ENCODE measurements at regions not wholly inside any gene's neighbourhood (a gene's known extent, or its start where the extent isn't known, plus 50 kb on each side); places are given as distances from the start of the nearest gene placed in this dataset.

DNA sequence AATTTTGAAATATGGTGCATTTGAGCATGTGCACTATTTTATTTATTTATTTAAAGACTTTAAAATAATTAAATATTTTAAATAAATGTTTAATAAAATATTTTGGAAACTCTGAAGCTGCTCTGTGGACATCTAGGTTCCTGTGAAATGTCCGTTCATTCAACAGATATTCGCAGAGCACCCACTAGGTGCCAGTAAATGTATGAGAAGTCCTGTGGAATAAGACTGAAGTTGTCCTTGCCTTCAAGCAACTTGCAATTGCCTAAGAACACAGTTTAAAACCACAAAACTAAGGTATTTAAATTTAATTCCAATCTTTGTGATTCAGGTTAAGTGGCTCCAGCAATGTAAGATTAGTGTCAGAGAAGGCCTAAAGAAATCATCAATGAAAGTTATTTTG is 306.7 kb downstream of the GBA3 start:
- H3K9me3 Mint-ChIP-seq (ENCODE audit: low read depth), result no peaks in the 10 kb centered on the region
- no peak for DNase-seq (ENCODE audit: low spot score, unreplicated experiment)
- H3K27me3 Mint-ChIP-seq, result no peaks in the 10 kb centered on the region
- no peaks in the 10 kb centered on the region for H3K36me3 Mint-ChIP-seq (ENCODE audit: insufficient read depth)
- TF ChIP-seq, protein P1, sequence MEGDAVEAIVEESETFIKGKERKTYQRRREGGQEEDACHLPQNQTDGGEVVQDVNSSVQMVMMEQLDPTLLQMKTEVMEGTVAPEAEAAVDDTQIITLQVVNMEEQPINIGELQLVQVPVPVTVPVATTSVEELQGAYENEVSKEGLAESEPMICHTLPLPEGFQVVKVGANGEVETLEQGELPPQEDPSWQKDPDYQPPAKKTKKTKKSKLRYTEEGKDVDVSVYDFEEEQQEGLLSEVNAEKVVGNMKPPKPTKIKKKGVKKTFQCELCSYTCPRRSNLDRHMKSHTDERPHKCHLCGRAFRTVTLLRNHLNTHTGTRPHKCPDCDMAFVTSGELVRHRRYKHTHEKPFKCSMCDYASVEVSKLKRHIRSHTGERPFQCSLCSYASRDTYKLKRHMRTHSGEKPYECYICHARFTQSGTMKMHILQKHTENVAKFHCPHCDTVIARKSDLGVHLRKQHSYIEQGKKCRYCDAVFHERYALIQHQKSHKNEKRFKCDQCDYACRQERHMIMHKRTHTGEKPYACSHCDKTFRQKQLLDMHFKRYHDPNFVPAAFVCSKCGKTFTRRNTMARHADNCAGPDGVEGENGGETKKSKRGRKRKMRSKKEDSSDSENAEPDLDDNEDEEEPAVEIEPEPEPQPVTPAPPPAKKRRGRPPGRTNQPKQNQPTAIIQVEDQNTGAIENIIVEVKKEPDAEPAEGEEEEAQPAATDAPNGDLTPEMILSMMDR (IDR thresholded peaks at IDR 0.05; ENCODE audit: unreplicated experiment), result no peak
- no peak overlapping the region for H3K4me3 Mint-ChIP-seq (ENCODE audit: low read depth)
- no peak overlapping the region for H3K27ac Mint-ChIP-seq
- no peaks in the 10 kb centered on the region for H3K4me1 Mint-ChIP-seq (ENCODE audit: low read depth)

DNA sequence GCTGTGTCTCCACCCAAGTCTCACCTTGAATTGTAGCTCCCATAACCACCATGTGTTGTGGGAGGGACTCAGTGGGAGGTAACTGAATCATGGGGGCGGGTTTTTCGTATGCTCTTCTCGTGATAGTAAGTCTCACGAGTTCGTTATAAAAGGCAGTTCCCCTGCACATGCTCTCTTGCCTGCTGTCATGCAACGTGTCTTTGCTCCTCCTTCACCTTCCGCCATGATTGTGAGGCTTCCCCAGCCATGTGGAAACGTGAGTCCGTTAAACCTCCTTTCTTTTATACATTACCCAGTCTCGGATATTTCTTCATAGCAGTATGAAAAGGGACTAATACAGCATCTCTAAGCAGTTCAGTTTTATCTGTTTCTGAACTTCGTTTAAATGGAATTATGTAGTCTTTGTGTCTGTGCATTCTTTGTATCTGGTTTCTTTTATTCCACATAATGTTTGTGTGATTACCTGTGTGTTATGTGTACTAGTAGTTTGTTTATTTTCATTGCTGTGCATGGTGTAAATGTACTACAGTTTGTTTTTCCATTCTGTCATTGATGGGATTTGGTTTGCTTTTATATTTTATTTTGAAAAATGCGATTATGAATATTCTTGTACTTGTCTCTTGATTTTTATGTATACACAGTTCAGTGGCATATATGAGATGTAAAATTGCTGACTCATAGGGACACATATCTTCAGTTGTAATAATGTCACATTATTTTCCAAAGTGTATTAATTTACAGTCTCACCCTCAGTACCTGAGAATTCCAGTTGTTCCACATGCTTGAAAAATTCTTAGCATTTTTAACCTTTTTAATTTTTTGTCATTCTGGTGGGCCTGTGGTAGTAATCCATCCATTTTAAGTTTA is 304.9 kb downstream of the GBA3 start:
- no peaks in the 10 kb centered on the region for H3K36me3 Mint-ChIP-seq (ENCODE audit: insufficient read depth)
- no peaks in the 10 kb centered on the region for H3K4me1 Mint-ChIP-seq (ENCODE audit: low read depth)
- H3K9me3 Mint-ChIP-seq (ENCODE audit: low read depth), result no peaks in the 10 kb centered on the region
- H3K27me3 Mint-ChIP-seq, result no peaks in the 10 kb centered on the region
- no peak for DNase-seq (ENCODE audit: low spot score, unreplicated experiment)
- H3K27ac Mint-ChIP-seq, result no peak overlapping the region
- H3K4me3 Mint-ChIP-seq (ENCODE audit: low read depth), result no peak overlapping the region
- TF ChIP-seq, protein P1 (IDR thresholded peaks at IDR 0.05; ENCODE audit: unreplicated experiment), result no peak

DNA sequence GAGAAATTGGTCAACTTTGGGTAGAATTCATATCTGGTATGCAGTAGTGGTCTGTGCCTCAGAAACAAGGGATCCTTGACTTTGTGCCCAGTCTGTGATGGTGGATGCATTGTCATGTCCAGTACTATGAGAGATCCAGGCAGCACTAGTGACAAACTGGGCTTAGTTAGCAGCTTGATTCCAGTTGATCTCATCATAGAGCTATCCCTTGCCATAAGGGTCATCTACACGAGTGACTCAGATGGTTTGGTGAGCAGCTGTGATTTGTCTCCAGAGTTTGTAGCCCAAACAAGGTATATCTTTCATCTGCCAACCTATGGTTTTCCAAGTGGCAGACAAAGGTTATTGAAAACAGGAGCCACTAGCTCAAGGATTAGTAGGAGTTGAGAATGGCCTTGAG is 298.8 kb downstream of the GBA3 start:
- H3K36me3 Mint-ChIP-seq (ENCODE audit: insufficient read depth), result no peaks in the 10 kb centered on the region
- no peak for DNase-seq (ENCODE audit: low spot score, unreplicated experiment)
- H3K4me1 Mint-ChIP-seq (ENCODE audit: low read depth), result no peaks in the 10 kb centered on the region
- H3K27ac Mint-ChIP-seq, result no peak overlapping the region
- H3K4me3 Mint-ChIP-seq (ENCODE audit: low read depth), result no peak overlapping the region
- no peaks in the 10 kb centered on the region for H3K27me3 Mint-ChIP-seq
- H3K9me3 Mint-ChIP-seq (ENCODE audit: low read depth), result no peaks in the 10 kb centered on the region
- TF ChIP-seq, protein P1 (IDR thresholded peaks at IDR 0.05; ENCODE audit: unreplicated experiment), result no peak

DNA sequence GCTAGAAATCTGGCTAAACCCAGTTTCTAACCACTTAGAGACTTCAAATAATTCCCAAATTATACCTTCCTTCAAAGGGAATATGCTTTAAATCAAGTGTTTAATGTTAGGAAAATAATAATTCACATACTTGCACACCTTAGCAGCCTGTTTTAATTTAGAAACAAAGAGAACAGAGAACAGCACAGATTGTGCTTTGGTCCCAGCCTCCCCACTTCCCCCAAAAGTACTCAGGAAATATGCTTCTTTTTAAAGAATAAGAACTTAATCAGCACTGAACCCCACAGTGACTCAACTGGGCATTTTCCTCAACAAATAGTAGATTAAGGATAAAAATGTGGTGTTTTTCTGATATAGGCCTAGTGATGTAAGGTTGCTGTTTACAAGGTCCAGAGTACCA is 295.8 kb downstream of the GBA3 start:
- peaks cover 14% of the 10 kb centered on the region for H3K9me3 Mint-ChIP-seq (ENCODE audit: low read depth)

DNA sequence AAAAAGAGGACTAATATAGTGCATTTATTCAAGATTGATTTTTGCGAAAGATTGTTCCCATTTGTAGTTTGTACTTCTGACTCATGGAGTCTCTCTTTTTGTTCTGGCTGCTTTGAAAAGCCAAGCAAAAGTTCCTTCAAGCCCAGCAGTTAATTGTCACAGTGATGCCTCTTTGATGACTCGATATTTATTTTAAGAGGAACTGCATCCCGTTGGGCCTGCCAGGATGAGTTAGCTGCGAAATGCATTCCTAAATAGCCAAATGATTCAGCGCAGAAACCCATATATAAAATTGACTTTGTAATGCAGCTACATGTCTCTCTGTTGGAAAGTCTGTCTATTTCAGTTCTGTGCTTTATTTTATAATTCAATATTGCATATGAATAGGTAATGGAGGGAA is 295.1 kb downstream of the GBA3 start:
- no peak for DNase-seq (ENCODE audit: low spot score, unreplicated experiment)
- Mint-ChIP-seq H3K4me3 (ENCODE audit: low read depth) (no peak overlapping the region), H3K27me3 (no peaks in the 10 kb centered on the region), H3K9me3 (ENCODE audit: low read depth) (peaks cover 18% of the 10 kb centered on the region), H3K36me3 (ENCODE audit: insufficient read depth) (no peaks in the 10 kb centered on the region), H3K27ac (no peak overlapping the region), H3K4me1 (ENCODE audit: low read depth) (no peaks in the 10 kb centered on the region)
- TF ChIP-seq, protein P1 (IDR thresholded peaks at IDR 0.05; ENCODE audit: unreplicated experiment), result no peak

More for the DNA sequence above, 295.8 kb downstream of the GBA3 start:
- Mint-ChIP-seq H3K4me1 (ENCODE audit: low read depth) (no peaks in the 10 kb centered on the region), H3K4me3 (ENCODE audit: low read depth) (no peak overlapping the region), H3K27ac (no peak overlapping the region), H3K27me3 (no peaks in the 10 kb centered on the region), H3K36me3 (ENCODE audit: insufficient read depth) (no peaks in the 10 kb centered on the region)
- TF ChIP-seq, protein P1 (IDR thresholded peaks at IDR 0.05; ENCODE audit: unreplicated experiment), result no peak
- no peak for DNase-seq (ENCODE audit: low spot score, unreplicated experiment)

Data from progenitor cell of endocrine pancreas (in vitro differentiated cells).